ENCODE measurements at regions not wholly inside any gene's neighbourhood (a gene's known extent, or its start where the extent isn't known, plus 50 kb on each side); places are given as distances from the start of the nearest gene placed in this dataset.

GRCh38 chr3:107436029-107436428 lies 58.8 kb downstream of the CCDC54 start:
- H3K79me1 ChIP-seq (ENCODE audit: low read depth in 1 of 2, low read length in 2 of 2), result no peaks in the 10 kb centered on the region
- CTCF ChIA-PET, result interaction anchor here (1.5 kb wide), 1 partner anchor 164 kb away, joined by 4 read pairs; no protein-coding TSS in a partner anchor
- H4K91ac ChIP-seq (ENCODE audit: insufficient read depth, low read depth, low read length), result no peak overlapping the region
- DNase-seq (no peak), ATAC-seq (ENCODE audit: low read depth) (no peak)
- no peak overlapping the region for H3K23ac ChIP-seq (ENCODE audit: low read depth, low read length)
- no peak overlapping the region for H3K27ac ChIP-seq (ENCODE audit: insufficient read depth, low read length)
- no peak overlapping the region for H2BK120ac ChIP-seq (ENCODE audit: low read depth, low read length)
- H3K4me2 ChIP-seq (ENCODE audit: low read depth, low read length), result no peak overlapping the region
- no peaks in the 10 kb centered on the region for H3K36me3 ChIP-seq (ENCODE audit: control insufficient read depth, insufficient read depth, low read length)
- H2AFZ ChIP-seq (replicated peaks; ENCODE audit: low read length, poor library complexity), result no peak overlapping the region
- no peak for TF ChIP-seq MAZ (IDR thresholded peaks at IDR 0.05; ENCODE audit: borderline replicate concordance, low read depth, low read length)
- no peak for TF ChIP-seq CHD1 (IDR thresholded peaks at IDR 0.05; ENCODE audit: low read depth, low read length)
- no peak for TF ChIP-seq USF2 (IDR thresholded peaks at IDR 0.05; ENCODE audit: low read depth, low read length)
- TF ChIP-seq MXI1 (IDR thresholded peaks at IDR 0.05; ENCODE audit: borderline replicate concordance, low read depth, low read length), result no peak
- TF ChIP-seq BHLHE40 (IDR thresholded peaks at IDR 0.05; ENCODE audit: low read depth, low read length), result no peak
- no peak for TF ChIP-seq SMC3 (IDR thresholded peaks at IDR 0.05; ENCODE audit: low read depth, low read length)
- TF ChIP-seq ELK1 (IDR thresholded peaks at IDR 0.05; ENCODE audit: borderline replicate concordance, low read depth, low read length), result no peak
- no peak for TF ChIP-seq CEBPB (IDR thresholded peaks at IDR 0.05; ENCODE audit: low read depth, low read length)
- TF ChIP-seq RCOR1 (IDR thresholded peaks at IDR 0.05; ENCODE audit: insufficient replicate concordance, low read length), result no peak
- TF ChIP-seq RFX5 (IDR thresholded peaks at IDR 0.05; ENCODE audit: low read depth, low read length), result no peak
- TF ChIP-seq FOS (IDR thresholded peaks at IDR 0.05; ENCODE audit: low read depth, low read length), result no peak
- no peaks in the 10 kb centered on the region for H4K20me1 ChIP-seq (ENCODE audit: insufficient read depth, low read length)
- H2AK5ac ChIP-seq (ENCODE audit: low read depth, low read length), result no peak overlapping the region
- H3K9me3 ChIP-seq (ENCODE audit: control insufficient read depth, insufficient read depth, low read length), result no peaks in the 10 kb centered on the region
- no peak overlapping the region for H2BK15ac ChIP-seq (ENCODE audit: low read depth, low read length)
- POLR2A ChIA-PET (ENCODE audit: unreplicated experiment), result no interaction called here
- H4K5ac ChIP-seq (ENCODE audit: low read depth, low read length), result no peak overlapping the region
- intact Hi-C loops (cut with micrococcal nuclease) (loop anchor here (10.0 kb wide), 1 partner anchor 299 kb away; no protein-coding TSS in a partner anchor), dilution Hi-C loops (cut with HindIII; ENCODE audit: low sequenced_read_pairs, unreplicated experiment) (no loop called here), in situ Hi-C loops (cut with MboI; ENCODE audit: low sequenced_read_pairs) (no loop called here)
- no peak overlapping the region for H3K4me3 ChIP-seq (ENCODE audit: insufficient read depth, low read depth, low read length)
- H4K8ac ChIP-seq (ENCODE audit: low read depth in 2 of 2, low read length in 2 of 2), result no peak overlapping the region
- H3K4me1 ChIP-seq (ENCODE audit: control insufficient read depth, insufficient read depth, low read length), result no peaks in the 10 kb centered on the region
- H2AK9ac ChIP-seq (replicated peaks; ENCODE audit: low read depth, low read length, poor library complexity), result no peak overlapping the region
- H3K18ac ChIP-seq (ENCODE audit: low read depth, low read length), result no peak overlapping the region
- H3K4ac ChIP-seq (ENCODE audit: low read depth, low read length), result no peak overlapping the region
- H2BK20ac ChIP-seq (ENCODE audit: low read depth, low read length), result no peak overlapping the region
- H3K56ac ChIP-seq (ENCODE audit: extremely low read depth, insufficient read depth, low read length), result no peak overlapping the region
- H2BK5ac ChIP-seq (ENCODE audit: low read depth, low read length, poor library complexity, severe bottlenecking), result no peak overlapping the region
- H3K27me3 ChIP-seq (ENCODE audit: control insufficient read depth, insufficient read depth, low read length), result no peaks in the 10 kb centered on the region
- H3K9me1 ChIP-seq (ENCODE audit: insufficient read depth, low read length), result no peaks in the 10 kb centered on the region
- BruUV-seq (replicated peaks), result no TSS peak
- H3K14ac ChIP-seq (replicated peaks; ENCODE audit: low read depth, low read length), result no peak overlapping the region
- H3K9ac ChIP-seq (ENCODE audit: low read depth, low read length), result no peak overlapping the region

Data from IMR-90 (cell line).